GM19023 (cell line): ENCODE measurements at regions not wholly inside any gene's neighbourhood (a gene's known extent, or its start where the extent isn't known, plus 50 kb on each side); places are given as distances from the start of the nearest gene placed in this dataset.

Experiments
- ATAC-seq: cut with Tn5 transposase; IDR thresholded peaks from one replicate; pipeline ENCODE4 v1.9.1; 2021; ENCODE audit warnings: mild to moderate bottlenecking, moderate library complexity; ENCODE audit not compliant: unreplicated experiment

- ATAC-seq, result no peak
Measured at GRCh38 chr11:28596816-28597215, 488.6 kb downstream of the METTL15 start.

- ATAC-seq, result no peak
Measured at GRCh38 chr11:28592141-28592540, 484.0 kb downstream of the METTL15 start.

GRCh38 chr11:28584992-28585391 is 476.8 kb downstream of the METTL15 start:
- ATAC-seq, result no peak

GRCh38 chr11:28582506-28582905 is 474.3 kb downstream of the METTL15 start:
- no peak for ATAC-seq

GRCh38 chr11:28581286-28582242 is 473.4 kb downstream of the METTL15 start:
- ATAC-seq, result no peak

- ATAC-seq, result no peak
Measured at GRCh38 chr11:28571371-28571770, 463.2 kb downstream of the METTL15 start.

GRCh38 chr11:28569106-28569505 is 460.9 kb downstream of the METTL15 start:
- no peak for ATAC-seq

- no peak for ATAC-seq
Measured at GRCh38 chr11:28566339-28567089, 458.3 kb downstream of the METTL15 start.

GRCh38 chr11:28559492-28559891 is 451.3 kb downstream of the METTL15 start:
- ATAC-seq, result no peak

- no peak for ATAC-seq
Measured at GRCh38 chr11:28547321-28547741, 439.1 kb downstream of the METTL15 start.

GRCh38 chr11:28545536-28545935 is 437.3 kb downstream of the METTL15 start:
- no peak for ATAC-seq

GRCh38 chr11:28542561-28542960 is 434.4 kb downstream of the METTL15 start:
- no peak for ATAC-seq

- no peak for ATAC-seq
Measured at GRCh38 chr11:28539239-28540030, 431.2 kb downstream of the METTL15 start.

GRCh38 chr11:28537822-28538221 is 429.6 kb downstream of the METTL15 start:
- ATAC-seq, result no peak

- ATAC-seq, result no peak
Measured at GRCh38 chr11:28536504-28537267, 428.5 kb downstream of the METTL15 start.

GRCh38 chr11:28535677-28536076 is 427.5 kb downstream of the METTL15 start:
- no peak for ATAC-seq

- ATAC-seq, result no peak
Measured at GRCh38 chr11:28529540-28530410, 421.6 kb downstream of the METTL15 start.

GRCh38 chr11:28529046-28529445 is 420.9 kb downstream of the METTL15 start:
- no peak for ATAC-seq

GRCh38 chr11:28528217-28528616 is 420.0 kb downstream of the METTL15 start:
- ATAC-seq, result no peak
